HepG2 (cell line): ENCODE measurements at regions not wholly inside any gene's neighbourhood (a gene's known extent, or its start where the extent isn't known, plus 50 kb on each side); places are given as distances from the start of the nearest gene placed in this dataset.

Source experiments
- ATAC-seq: fragments of 200-7000 bp; cut with Tn5 transposase; 3 replicates; pipeline ENCODE4 v1.9.1; 2020; ENCODE audit warnings: mild to moderate bottlenecking, moderate library complexity
- BruUV-seq: library from RNA; stranded (reverse); fragments of 400-500 nt; replicated peaks from 2 replicates; lab custom pipeline; 2021; lab: Mats Ljungman, UMichigan
- CTCF ChIA-PET: fragments of 300-600 bp; formaldehyde crosslinking; extraction: SDS; loops from one replicate; lab custom pipeline; 2021; ENCODE audit warnings: low total read pairs, inconsistent platforms, low intra/inter-chr PET ratio; lab: Yijun Ruan, JAX
- POLR2A ChIA-PET: fragments of 350-600 bp; sonication (Branson Sonifier 250); formaldehyde crosslinking; loops from one replicate; lab custom pipeline; 2020; ENCODE audit warnings: antibody characterized with exemption, inconsistent platforms; lab: Yijun Ruan, JAX
- DNase-seq: peaks from one replicate; pipeline ENCODE4 v3.0.0-alpha.2; 2015; ENCODE audit warnings: low spot score
- FAIRE-seq: peaks from 3 replicates; lab custom pipeline; 2011; peaks lifted over from hg19 to GRCh38; lab: Jason Lieb, UNC
- H2AFZ ChIP-seq: one replicate; pipeline ENCODE4 v1.6.1; 2011; ENCODE audit warnings: low read length, inconsistent platforms
- H3K27ac ChIP-seq: fragments of 300-600 bp; 3 replicates; pipeline ENCODE4 v1.8.0; 2011; ENCODE audit warnings: mixed run types, mild to moderate bottlenecking, mixed read lengths, low read length, inconsistent platforms; ENCODE audit not compliant: insufficient read depth; ENCODE audit errors: extremely low read length
- H3K27me3 ChIP-seq, 2 experiments: fragments of 200-600 bp in 1 of 2; 2 replicates in 1 of 2; 3 replicates in 1 of 2; pipeline versions ENCODE4 v1.6.0 to v1.8.0; 2011; ENCODE audit warnings: low read length in 2 of 2, mild to moderate bottlenecking in 2 of 2, moderate library complexity in 2 of 2, inconsistent platforms in 1 of 2; ENCODE audit not compliant: insufficient read depth in 2 of 2, control insufficient read depth in 1 of 2
- H3K36me3 ChIP-seq, 2 experiments: fragments of 200-600 bp in 1 of 2; replicated peaks in 1 of 2; 2 replicates in 1 of 2; 3 replicates in 1 of 2; pipeline versions ENCODE4 v1.5.1 to v1.8.0; 2011; ENCODE audit warnings: low read length in 2 of 2, inconsistent platforms in 1 of 2; ENCODE audit not compliant: insufficient read depth in 2 of 2, control insufficient read depth in 1 of 2
- H3K4me1 ChIP-seq: 2 replicates; pipeline ENCODE4 v1.5.1; 2012; ENCODE audit warnings: low read length, inconsistent platforms; ENCODE audit not compliant: insufficient read depth
- H3K4me2 ChIP-seq: 2 replicates; pipeline ENCODE4 v1.6.0; 2011; ENCODE audit warnings: low read depth, low read length, inconsistent platforms
- H3K4me3 ChIP-seq, 3 experiments: fragments of 200-600 bp in 1 of 3; sonication (generic), shearing (Covaris generic) in 1 of 3; replicated peaks in 1 of 3; 2 replicates each; pipeline ENCODE4 v1.5.1; 2011 to 2016; ENCODE audit warnings: low read length in 3 of 3, inconsistent platforms in 2 of 3, low read depth in 2 of 3, mild to moderate bottlenecking in 2 of 3, control low read depth in 1 of 3, mixed read lengths in 1 of 3; ENCODE audit not compliant: insufficient read depth in 1 of 3
- H3K79me2 ChIP-seq: one replicate; pipeline ENCODE4 v1.6.1; 2011; ENCODE audit warnings: low read length, inconsistent platforms; ENCODE audit not compliant: insufficient read depth
- H3K9ac ChIP-seq: 2 replicates; pipeline ENCODE4 v1.6.0; 2011; ENCODE audit warnings: mild to moderate bottlenecking, low read depth, low read length, inconsistent platforms; ENCODE audit not compliant: insufficient read depth
- H3K9me3 ChIP-seq: 2 replicates; pipeline ENCODE4 v1.5.1; 2012; ENCODE audit warnings: mild to moderate bottlenecking, low read length
- H4K20me1 ChIP-seq: 2 replicates; pipeline ENCODE4 v1.6.0; 2011; ENCODE audit warnings: inconsistent platforms, mild to moderate bottlenecking, low read length, moderate library complexity; ENCODE audit not compliant: insufficient read depth
- ATRX ChIP-seq: sonication (generic); formaldehyde crosslinking; IDR thresholded peaks from 2 replicates; pipeline ENCODE4 v1.4.0; 2020; ENCODE audit warnings: missing genetic modification reagents, borderline replicate concordance
- CCDC6 ChIP-seq: sonication (generic); formaldehyde crosslinking; IDR thresholded peaks from 2 replicates; pipeline ENCODE4 v1.8.1; 2022; ENCODE audit warnings: mild to moderate bottlenecking, missing genetic modification reagents, moderate library complexity
- HMG20B ChIP-seq: conservative IDR thresholded peaks from 2 replicates; pipeline ENCODE4 v1.6.1; 2016; ENCODE audit warnings: missing genetic modification reagents, missing compliant biosample characterization
- KDM6A ChIP-seq: IDR thresholded peaks from 2 replicates; pipeline ENCODE4 v1.6.1; 2016; ENCODE audit warnings: low read depth
- NFIB ChIP-seq: sonication (generic); formaldehyde crosslinking; IDR thresholded peaks from 2 replicates; pipeline ENCODE4 v1.9.0; 2021; ENCODE audit warnings: missing genetic modification reagents, mild to moderate bottlenecking, borderline replicate concordance
- SNAPC5 ChIP-seq: sonication (generic); formaldehyde crosslinking; IDR thresholded peaks from 2 replicates; pipeline ENCODE4 v1.8.1; 2023; ENCODE audit warnings: mild to moderate bottlenecking, missing genetic modification reagents, borderline replicate concordance
- STAG1 ChIP-seq: sonication (generic); formaldehyde crosslinking; IDR thresholded peaks from 2 replicates; pipeline ENCODE4 v1.4.0; 2020; ENCODE audit warnings: missing genetic modification reagents
- TBX3 ChIP-seq: fragments of 450-650 bp; IDR thresholded peaks from 2 replicates; pipeline ENCODE4 v1.6.1; 2017; ENCODE audit warnings: antibody characterized with exemption, mild to moderate bottlenecking, inconsistent platforms, borderline replicate concordance
- TRIM22 ChIP-seq: fragments of 450-650 bp; IDR thresholded peaks from 2 replicates; pipeline ENCODE4 v1.6.1; 2017
- ZEB1 ChIP-seq: IDR thresholded peaks from 2 replicates; pipeline ENCODE4 v1.6.1; 2012; ENCODE audit warnings: mild to moderate bottlenecking, low read depth, inconsistent platforms; ENCODE audit not compliant: insufficient replicate concordance
- ZNF598 ChIP-seq: sonication (generic); formaldehyde crosslinking; IDR thresholded peaks from 2 replicates; pipeline ENCODE4 v1.5.1; 2020; ENCODE audit warnings: mild to moderate bottlenecking, missing genetic modification reagents, borderline replicate concordance
- ZNF747 ChIP-seq: sonication (generic); formaldehyde crosslinking; IDR thresholded peaks from 2 replicates; pipeline ENCODE4 v1.8.1; 2023; ENCODE audit warnings: missing genetic modification reagents, mild to moderate bottlenecking, borderline replicate concordance
- WGBS: methylation state at CpG from one replicate; pipeline ENCODE4 v1.1.6; 2017; ENCODE audit warnings: low lambda C conversion rate; 5-methylcytosine and 5-hydroxymethylcytosine counted together
- in situ Hi-C: cut with HindIII; loops from 2 replicates; pipeline ENCODE4 v1.10.0; 2017; ENCODE audit warnings: low pct_unique_long_range_greater_than_20kb; ENCODE audit not compliant: extremely low pct_ligation_motif_present
- intact Hi-C: fragments of 100-400 bp; cut with micrococcal nuclease; formaldehyde crosslinking; loops from one replicate; pipeline ENCODE4 v1.10.0; 2022; ENCODE audit not compliant: unreplicated experiment
- TF ChIP-seq, protein P1 (sequence below): sonication (generic); formaldehyde crosslinking; IDR thresholded peaks from 2 replicates; pipeline ENCODE4 v1.4.0; 2020; ENCODE audit warnings: mild to moderate bottlenecking, missing genetic modification reagents
- TF ChIP-seq, protein P2 (sequence below): sonication (generic); formaldehyde crosslinking; IDR thresholded peaks from 2 replicates; pipeline ENCODE4 v1.4.0; 2020; ENCODE audit warnings: missing genetic modification reagents

GRCh38 chr2:59754011-59754735 is 799.3 kb downstream of the BCL11A start:
- 12% methylated on average over 7 of the region's 9 CpGs for WGBS
- in situ Hi-C loops (no loop called here), intact Hi-C loops (no loop called here)
- H3K36me3 ChIP-seq: no peaks in the 10 kb centered on the region
- ChIA-PET POLR2A (no interaction called here), CTCF (no interaction called here)
- no peaks in the 10 kb centered on the region for H4K20me1 ChIP-seq
- ATAC-seq (no peak), FAIRE-seq (no peak), DNase-seq (no peak)
- H3K79me2 ChIP-seq: no peaks in the 10 kb centered on the region
- H3K4me1 ChIP-seq: no peaks in the 10 kb centered on the region
- no peaks in the 10 kb centered on the region for H3K27me3 ChIP-seq
- no peak overlapping the region for H3K27ac ChIP-seq
- no peak overlapping the region for H3K9ac ChIP-seq
- BruUV-seq: no TSS peak
- H2AFZ ChIP-seq: no peak overlapping the region
- H3K4me2 ChIP-seq: no peak overlapping the region
- H3K9me3 ChIP-seq: no peaks in the 10 kb centered on the region
- H3K4me3 ChIP-seq: no peak overlapping the region
- TF ChIP-seq NFIB (CRISPR knock-in tag): no peak
- TF ChIP-seq SNAPC5 (CRISPR knock-in tag): no peak
- TF ChIP-seq, protein P1, sequence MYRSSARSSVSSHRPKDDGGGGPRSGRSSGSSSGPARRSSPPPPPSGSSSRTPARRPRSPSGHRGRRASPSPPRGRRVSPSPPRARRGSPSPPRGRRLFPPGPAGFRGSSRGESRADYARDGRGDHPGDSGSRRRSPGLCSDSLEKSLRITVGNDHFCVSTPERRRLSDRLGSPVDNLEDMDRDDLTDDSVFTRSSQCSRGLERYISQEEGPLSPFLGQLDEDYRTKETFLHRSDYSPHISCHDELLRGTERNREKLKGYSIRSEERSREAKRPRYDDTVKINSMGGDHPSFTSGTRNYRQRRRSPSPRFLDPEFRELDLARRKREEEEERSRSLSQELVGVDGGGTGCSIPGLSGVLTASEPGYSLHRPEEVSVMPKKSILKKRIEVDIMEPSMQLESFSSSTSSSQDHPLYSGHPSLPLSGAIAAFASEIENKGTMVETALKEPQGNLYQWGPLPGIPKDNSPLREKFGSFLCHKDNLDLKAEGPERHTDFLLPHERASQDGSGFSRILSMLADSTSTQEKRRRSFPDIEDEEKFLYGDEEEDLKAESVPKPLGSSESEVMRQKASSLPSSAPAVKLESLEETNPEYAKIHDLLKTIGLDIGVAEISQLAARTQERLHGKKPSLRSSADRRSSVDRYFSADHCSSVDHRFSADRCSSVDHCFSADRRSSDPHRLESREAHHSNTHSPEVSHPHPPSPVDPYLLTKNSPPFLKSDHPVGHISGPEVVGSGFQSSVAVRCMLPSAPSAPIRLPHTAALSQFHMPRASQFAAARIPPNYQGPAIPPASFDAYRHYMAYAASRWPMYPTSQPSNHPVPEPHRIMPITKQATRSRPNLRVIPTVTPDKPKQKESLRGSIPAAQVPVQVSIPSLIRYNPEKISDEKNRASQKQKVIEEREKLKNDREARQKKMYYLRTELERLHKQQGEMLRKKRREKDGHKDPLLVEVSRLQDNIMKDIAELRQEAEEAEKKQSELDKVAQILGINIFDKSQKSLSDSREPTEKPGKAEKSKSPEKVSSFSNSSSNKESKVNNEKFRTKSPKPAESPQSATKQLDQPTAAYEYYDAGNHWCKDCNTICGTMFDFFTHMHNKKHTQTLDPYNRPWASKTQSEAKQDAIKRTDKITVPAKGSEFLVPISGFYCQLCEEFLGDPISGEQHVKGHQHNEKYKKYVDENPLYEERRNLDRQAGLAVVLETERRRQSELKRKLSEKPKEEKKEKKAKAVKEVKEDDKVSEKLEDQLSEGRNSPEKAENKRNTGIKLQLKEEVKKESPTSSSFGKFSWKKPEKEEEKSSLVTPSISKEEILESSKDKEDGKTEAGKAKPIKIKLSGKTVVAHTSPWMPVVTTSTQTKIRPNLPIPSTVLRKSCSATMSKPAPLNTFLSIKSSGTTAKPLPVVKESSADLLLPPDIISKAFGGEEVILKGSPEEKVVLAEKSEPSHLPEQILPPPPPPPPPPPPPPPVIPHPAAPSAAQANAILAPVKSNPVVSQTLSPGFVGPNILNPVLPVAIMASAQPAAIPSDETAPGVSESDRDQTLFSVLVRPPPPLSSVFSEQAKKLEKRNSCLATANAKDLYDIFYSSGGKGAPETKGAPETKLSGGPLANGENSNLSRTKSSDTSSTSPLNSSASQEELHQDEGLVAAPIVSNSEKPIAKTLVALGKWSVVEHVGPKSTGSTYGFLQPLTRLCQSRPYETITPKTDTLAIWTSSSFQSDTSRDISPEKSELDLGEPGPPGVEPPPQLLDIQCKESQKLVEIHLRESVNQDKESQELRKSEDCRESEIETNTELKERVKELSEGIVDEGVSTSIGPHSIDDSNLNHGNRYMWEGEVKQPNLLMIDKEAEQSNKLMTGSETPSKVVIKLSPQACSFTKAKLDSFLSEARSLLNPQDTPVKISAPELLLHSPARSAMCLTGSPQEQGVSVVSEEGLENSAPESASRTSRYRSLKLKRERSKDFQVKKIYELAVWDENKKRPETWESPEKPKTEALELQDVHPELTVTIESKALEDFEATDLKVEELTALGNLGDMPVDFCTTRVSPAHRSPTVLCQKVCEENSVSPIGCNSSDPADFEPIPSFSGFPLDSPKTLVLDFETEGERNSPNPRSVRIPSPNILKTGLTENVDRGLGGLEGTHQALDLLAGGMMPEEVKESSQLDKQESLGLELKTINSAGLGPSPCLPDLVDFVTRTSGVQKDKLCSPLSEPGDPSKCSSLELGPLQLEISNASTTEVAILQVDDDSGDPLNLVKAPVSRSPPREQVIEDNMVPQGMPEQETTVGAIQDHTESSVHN (CRISPR knock-in tag): no peak
- TF ChIP-seq ZNF598 (CRISPR knock-in tag): no peak
- no peak for TF ChIP-seq ZEB1
- no peak for TF ChIP-seq TBX3
- TF ChIP-seq STAG1 (CRISPR knock-in tag): peak; percentile 34; the same call in 1 of the 2 replicates
- TF ChIP-seq, protein P2, sequence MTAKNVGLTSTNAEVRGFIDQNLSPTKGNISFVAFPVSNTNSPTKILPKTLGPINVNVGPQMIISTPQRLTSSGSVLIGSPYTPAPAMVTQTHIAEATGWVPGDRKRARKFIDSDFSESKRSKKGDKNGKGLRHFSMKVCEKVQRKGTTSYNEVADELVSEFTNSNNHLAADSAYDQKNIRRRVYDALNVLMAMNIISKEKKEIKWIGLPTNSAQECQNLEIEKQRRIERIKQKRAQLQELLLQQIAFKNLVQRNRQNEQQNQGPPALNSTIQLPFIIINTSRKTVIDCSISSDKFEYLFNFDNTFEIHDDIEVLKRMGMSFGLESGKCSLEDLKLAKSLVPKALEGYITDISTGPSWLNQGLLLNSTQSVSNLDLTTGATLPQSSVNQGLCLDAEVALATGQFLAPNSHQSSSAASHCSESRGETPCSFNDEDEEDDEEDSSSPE (CRISPR knock-in tag): no peak
- no peak for TF ChIP-seq KDM6A (CRISPR knock-in tag)
- TF ChIP-seq ZNF747 (CRISPR knock-in tag): no peak
- TF ChIP-seq TRIM22: no peak
- no peak for TF ChIP-seq ATRX
- TF ChIP-seq CCDC6 (CRISPR knock-in tag): no peak
- TF ChIP-seq HMG20B (CRISPR knock-in tag): no peak
